Lower leg skin (tissue), 3 donors: ENCODE measurements at regions not wholly inside any gene's neighbourhood (a gene's known extent, or its start where the extent isn't known, plus 50 kb on each side); places are given as distances from the start of the nearest gene placed in this dataset.

ENCODE experiments used
- CTCF ChIP-seq, 3 donors: fragments of 450-650 bp; IDR thresholded peaks; one replicate each; pipeline ENCODE4 v1.5.1; 2016; ENCODE audit warnings: antibody characterized with exemption in 3 of 3, mild to moderate bottlenecking in 3 of 3, moderate library complexity in 2 of 3
- POLR2A ChIP-seq, 2 donors: fragments of 450-650 bp; IDR thresholded peaks; one replicate each; pipeline ENCODE4 v1.6.1; 2016 to 2017; ENCODE audit warnings: antibody characterized with exemption in 2 of 2, mild to moderate bottlenecking in 1 of 2, moderate library complexity in 1 of 2

GRCh38 chr11:80065086-80065485 is 624.3 kb upstream of the TENM4 start:
- TF ChIP-seq CTCF (IDR thresholded peaks at IDR 0.05), result no peak
- TF ChIP-seq POLR2A (IDR thresholded peaks at IDR 0.05), result no peak
